Left hindlimb (tissue), 1 donor: ENCODE measurements at regions not wholly inside any gene's neighbourhood (a gene's known extent, or its start where the extent isn't known, plus 50 kb on each side); places are given as distances from the start of the nearest gene placed in this dataset.
"Not testable (repeated sequence)": the region's sequence is repeated elsewhere in the genome, so short reads cannot be mapped to it uniquely, and the experiment has no call there.

Experiments
- DNase-seq: peaks from one replicate; pipeline ENCODE4 v3.0.0-alpha.2; 2018

- no peak for DNase-seq
These were observed 381.5 kb upstream of the STXBP6 start for GRCh38 chr14:25431211-25432076.

- no peak for DNase-seq
These were observed 380.9 kb upstream of the STXBP6 start for GRCh38 chr14:25430808-25431207.

- no peak for DNase-seq
These were observed 363.1 kb upstream of the STXBP6 start for GRCh38 chr14:25412998-25413397.

- DNase-seq = peak; percentile 44
These were observed 362.1 kb upstream of the STXBP6 start for GRCh38 chr14:25411781-25412757.

GRCh38 chr14:25406818-25407217 lies 356.9 kb upstream of the STXBP6 start:
- no peak for DNase-seq

- peak; percentile 29 for DNase-seq
These were observed 350.8 kb upstream of the STXBP6 start for GRCh38 chr14:25400607-25401206.

GRCh38 chr14:25396128-25396527 lies 346.2 kb upstream of the STXBP6 start:
- DNase-seq = no peak

GRCh38 chr14:25394791-25395391 lies 344.9 kb upstream of the STXBP6 start:
- DNase-seq = no peak

GRCh38 chr14:25394356-25394755 lies 344.4 kb upstream of the STXBP6 start:
- DNase-seq = no peak

GRCh38 chr14:25389948-25390347 lies 340.0 kb upstream of the STXBP6 start:
- DNase-seq = no peak

- DNase-seq = no peak
These were observed 331.6 kb upstream of the STXBP6 start for GRCh38 chr14:25381498-25381897.

- no peak for DNase-seq
These were observed 325.7 kb upstream of the STXBP6 start for GRCh38 chr14:25375639-25376038.

- no peak for DNase-seq
These were observed 321.1 kb upstream of the STXBP6 start for GRCh38 chr14:25371068-25371467.

GRCh38 chr14:25370057-25370456 lies 320.1 kb upstream of the STXBP6 start:
- not testable (repeated sequence) for DNase-seq

GRCh38 chr14:25358330-25358729 lies 308.4 kb upstream of the STXBP6 start:
- no peak for DNase-seq

- DNase-seq = no peak
These were observed 301.3 kb upstream of the STXBP6 start for GRCh38 chr14:25351269-25351668.

- DNase-seq = no peak
These were observed 300.9 kb upstream of the STXBP6 start for GRCh38 chr14:25350802-25351201.

GRCh38 chr14:25350021-25350420 lies 300.1 kb upstream of the STXBP6 start:
- DNase-seq = peak; percentile 30

- no peak for DNase-seq
These were observed 299.3 kb upstream of the STXBP6 start for GRCh38 chr14:25349269-25349668.

GRCh38 chr14:25340882-25341281 lies 290.9 kb upstream of the STXBP6 start:
- no peak for DNase-seq

GRCh38 chr14:25322784-25323183 lies 272.8 kb upstream of the STXBP6 start:
- no peak for DNase-seq

- DNase-seq = not testable (repeated sequence)
These were observed 266.1 kb upstream of the STXBP6 start for GRCh38 chr14:25316007-25316406.

- DNase-seq = no peak
These were observed 258.3 kb upstream of the STXBP6 start for GRCh38 chr14:25308244-25308643.
